Lung (tissue), 11 donors: ENCODE measurements at regions not wholly inside any gene's neighbourhood (a gene's known extent, or its start where the extent isn't known, plus 50 kb on each side); places are given as distances from the start of the nearest gene placed in this dataset.
A peak's percentile ranks its signal among the peaks of the same experiment; 100 is the strongest.

ENCODE experiments used
- ATAC-seq: fragments of 200-7000 bp; cut with Tn5 transposase; one replicate; pipeline ENCODE4 v1.9.1; 2020; ENCODE audit warnings: moderate number of reproducible peaks; ENCODE audit not compliant: insufficient read depth, low FRiP score
- DNase-seq, 3 donors: peaks; one replicate each; pipeline ENCODE4 v3.0.0-alpha.2; 2013 to 2017
- H3K27ac ChIP-seq, 2 donors: one replicate each; pipeline ENCODE4 v1.5.1; 2013; ENCODE audit warnings: mild to moderate bottlenecking in 2 of 2, moderate library complexity in 2 of 2, control low read depth in 1 of 2, inconsistent platforms in 1 of 2, low read depth in 1 of 2, low read length in 1 of 2
- H3K27me3 ChIP-seq, 3 donors: one replicate each; pipeline ENCODE4 v1.5.1; 2013; ENCODE audit warnings: low read length in 2 of 3; ENCODE audit not compliant: control insufficient read depth in 3 of 3, insufficient read depth in 3 of 3
- H3K36me3 ChIP-seq, 4 donors: one replicate each; pipeline ENCODE4 v1.5.1; 2013; ENCODE audit warnings: low read length in 4 of 4, mild to moderate bottlenecking in 1 of 4, moderate library complexity in 1 of 4; ENCODE audit not compliant: control insufficient read depth in 4 of 4, insufficient read depth in 4 of 4
- H3K4me1 ChIP-seq, 5 donors: one replicate each; pipeline ENCODE4 v1.5.1; 2013; ENCODE audit warnings: low read length in 5 of 5, mild to moderate bottlenecking in 2 of 5, moderate library complexity in 1 of 5; ENCODE audit not compliant: control insufficient read depth in 5 of 5, insufficient read depth in 5 of 5
- H3K4me3 ChIP-seq: one replicate; pipeline ENCODE4 v1.5.1; 2013; ENCODE audit warnings: mild to moderate bottlenecking, control low read depth, moderate library complexity
- H3K9ac ChIP-seq, 2 donors: one replicate each; pipeline ENCODE4 v1.5.1; 2013; ENCODE audit warnings: low read length in 2 of 2, control low read depth in 1 of 2; ENCODE audit not compliant: insufficient read depth in 1 of 2
- H3K9me3 ChIP-seq, 4 donors: one replicate each; pipeline ENCODE4 v1.5.1; 2013; ENCODE audit warnings: low read length in 3 of 4, mild to moderate bottlenecking in 1 of 4, moderate library complexity in 1 of 4; ENCODE audit not compliant: control insufficient read depth in 4 of 4, insufficient read depth in 3 of 4
- CTCF ChIP-seq: IDR thresholded peaks from 2 replicates; pipeline ENCODE4 v1.5.1; 2012; ENCODE audit warnings: mild to moderate bottlenecking; ENCODE audit errors: control extremely low read depth, extremely low read depth
- WGBS, 2 donors: extraction: QIAGEN DNeasy Blood & Tissue Kit; methylation state at CpG; one replicate each; pipeline ENCODE4 v1.1.7; 2013; 5-methylcytosine and 5-hydroxymethylcytosine counted together
- donor health status: control.
- donor health status: control.
- donor health status: Bipolar disorder and iron deficiency.
- donor health status: healthy.
- donor health status: DM: yes; HTN: yes; CAD: no.

DNA sequence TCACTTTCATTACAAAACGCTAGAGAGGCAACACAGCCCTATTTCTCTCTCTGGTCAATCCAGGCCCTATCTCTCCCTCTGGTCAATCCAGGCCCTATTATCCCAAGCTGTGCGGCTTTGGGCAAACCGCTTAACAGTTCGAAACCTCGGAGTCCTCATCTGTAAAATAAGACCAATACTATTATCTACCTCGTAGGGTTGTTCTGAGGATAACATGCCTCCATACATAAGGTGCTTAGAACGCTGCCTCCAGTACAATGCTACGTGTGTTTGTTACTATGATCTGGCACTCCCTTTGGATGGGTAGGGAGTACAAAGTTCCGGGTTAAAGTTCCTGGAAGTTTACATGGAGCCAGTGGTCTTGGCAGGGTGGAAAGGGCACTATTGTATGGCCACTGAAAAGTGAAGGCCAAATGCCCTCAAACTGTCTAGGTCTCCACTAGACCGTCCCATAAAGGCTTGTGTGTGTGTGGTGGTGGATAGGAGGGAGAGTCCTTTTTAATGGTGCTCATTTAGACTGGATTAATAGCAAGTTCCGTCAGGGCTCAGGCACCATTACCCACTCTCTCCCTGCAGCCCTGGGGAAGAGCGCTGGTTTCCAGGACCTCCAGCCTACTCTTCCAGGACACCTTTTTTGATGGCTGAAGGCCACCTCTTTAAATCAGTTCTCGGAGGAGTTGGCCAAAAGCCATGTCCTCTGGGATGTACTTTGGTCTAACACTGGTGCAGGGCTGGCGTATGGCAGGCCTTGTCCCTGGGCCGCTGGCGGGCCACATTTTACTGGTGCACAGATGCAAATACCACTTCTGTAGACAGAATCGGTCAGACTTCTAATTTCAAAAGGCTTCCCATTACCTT, 75.6 kb upstream of the BCOR start:
- peak overlapping the region in 1 of 2 donors; percentile 93 for H3K27ac ChIP-seq
- peaks cover 0 to 50% (median 6%) of the 10 kb centered on the region in 5 donors for H3K4me1 ChIP-seq
- no peak overlapping the region for H3K4me3 ChIP-seq
- H3K27me3 ChIP-seq = peaks cover 6 to 29% (median 20%) of the 10 kb centered on the region in 3 donors
- ATAC-seq (no peak), DNase-seq (no peak)
- no peak for TF ChIP-seq CTCF
- H3K9me3 ChIP-seq = peaks cover 0 to 20% (median 0%) of the 10 kb centered on the region in 4 donors
- WGBS, 2 donors = 46 to 79% methylated on average over 17 of the region's 17 CpGs
- no peak overlapping the region for H3K9ac ChIP-seq
- no peaks in the 10 kb centered on the region for H3K36me3 ChIP-seq

- Histone ChIP-seq H3K27me3 (peaks cover 7 to 35% (median 22%) of the 10 kb centered on the region in 3 donors), H3K27ac (peak overlapping the region; percentile 87 to 93), H3K9me3 (peaks cover 0 to 20% (median 0%) of the 10 kb centered on the region in 4 donors), H3K4me3 (peak overlapping the region; percentile 34), H3K4me1 (peaks cover 0 to 56% (median 8%) of the 10 kb centered on the region in 5 donors), H3K36me3 (no peaks in the 10 kb centered on the region), H3K9ac (peak overlapping the region in 1 of 2 donors; percentile 23)
- DNase-seq (peak; percentile 67 to 72 (median 68)), ATAC-seq (peak; percentile 23)
- TF ChIP-seq CTCF = no peak
- 8 to 9% methylated on average over 24 to 60 of the region's 60 CpGs for WGBS, 2 donors
Observed at GRCh38 chrX:40172401-40173142, 74.8 kb upstream of the BCOR start.

GRCh38 chrX:40171513-40172400, 74.0 kb upstream of the BCOR start:
- no peak for TF ChIP-seq CTCF
- Histone ChIP-seq H3K4me1 (peaks cover 2 to 57% (median 9%) of the 10 kb centered on the region in 5 donors), H3K9me3 (peaks cover 0 to 20% (median 0%) of the 10 kb centered on the region in 4 donors), H3K27ac (peak overlapping the region; percentile 87 to 93), H3K4me3 (peak overlapping the region; percentile 34), H3K9ac (peak overlapping the region in 1 of 2 donors; percentile 23), H3K27me3 (peaks cover 7 to 42% (median 22%) of the 10 kb centered on the region in 3 donors), H3K36me3 (no peaks in the 10 kb centered on the region)
- ATAC-seq (no peak), DNase-seq (peak in 1 of 3 donors; percentile 50)
- 3 to 8% methylated on average over 38 to 73 of the region's 73 CpGs for WGBS, 2 donors
